Prostate gland (tissue), 2 donors: ENCODE measurements at regions not wholly inside any gene's neighbourhood (a gene's known extent, or its start where the extent isn't known, plus 50 kb on each side); places are given as distances from the start of the nearest gene placed in this dataset.

ENCODE experiments used
- DNase-seq: peaks from one replicate; pipeline ENCODE4 v3.0.0-alpha.2; 2019; ENCODE audit warnings: low spot score
- H3K27ac ChIP-seq, 2 donors: fragments of 200-600 bp; sonication (generic); 2 replicates each; pipeline ENCODE4 v1.5.1; 2017 to 2019
- H3K27me3 ChIP-seq: fragments of 200-600 bp; sonication (generic); replicated peaks from 2 replicates; pipeline ENCODE4 v1.5.1; 2019; ENCODE audit not compliant: insufficient read depth
- H3K36me3 ChIP-seq, 2 donors: fragments of 200-600 bp; sonication (generic); 1 replicate in 1 of 2; 2 replicates in 1 of 2; pipeline versions ENCODE4 v1.5.1 to v1.8.1; 2017 to 2019
- H3K4me1 ChIP-seq: fragments of 200-600 bp; sonication (generic); replicated peaks from 2 replicates; pipeline ENCODE4 v1.5.1; 2019
- H3K4me3 ChIP-seq, 2 donors: fragments of 200-600 bp; sonication (generic); 2 replicates each; pipeline ENCODE4 v1.5.1; 2017 to 2019
- H3K9me3 ChIP-seq: fragments of 200-600 bp; sonication (generic); 2 replicates; pipeline ENCODE4 v1.5.1; 2017
- CTCF ChIP-seq, 4 experiments: fragments of 200-600 bp in 2 of 4; fragments of 450-650 bp in 2 of 4; sonication (generic) in 2 of 4; IDR thresholded peaks; 1 replicate in 3 of 4; 2 replicates in 1 of 4; pipeline ENCODE4 v1.5.1; 2016 to 2019; ENCODE audit warnings: antibody characterized with exemption in 4 of 4, mild to moderate bottlenecking in 2 of 4, moderate library complexity in 2 of 4
- POLR2A ChIP-seq: fragments of 450-650 bp; IDR thresholded peaks from one replicate; pipeline ENCODE4 v1.6.1; 2016; ENCODE audit warnings: antibody characterized with exemption, mild to moderate bottlenecking
- POLR2AphosphoS5 ChIP-seq: sonication (generic); formaldehyde crosslinking; IDR thresholded peaks from one replicate; pipeline ENCODE4 v1.6.1; 2017; ENCODE audit warnings: antibody characterized with exemption
- WGBS: methylation state at CpG from one replicate; pipeline ENCODE4 v1.1.5; 2018; 5-methylcytosine and 5-hydroxymethylcytosine counted together
- intact Hi-C: fragments of 100-400 bp; cut with DNase I; formaldehyde crosslinking; loops from one replicate; pipeline ENCODE4 v1.14.2; 2022

- no peak for DNase-seq
- no peaks in the 10 kb centered on the region for H3K4me1 ChIP-seq
- no peaks in the 10 kb centered on the region for H3K36me3 ChIP-seq
- H3K27ac ChIP-seq = no peak overlapping the region
- intact Hi-C loops = no loop called here
- no peaks in the 10 kb centered on the region for H3K27me3 ChIP-seq
- no peak overlapping the region for H3K4me3 ChIP-seq
- no peak for TF ChIP-seq POLR2AphosphoS5
- TF ChIP-seq POLR2A = no peak
- TF ChIP-seq CTCF (IDR thresholded peaks at IDR 0.05) = no peak
- no peaks in the 10 kb centered on the region for H3K9me3 ChIP-seq
Observed at GRCh38 chr5:39505363-39505762, 80.6 kb upstream of the DAB2 start.

GRCh38 chr5:39503155-39503554 is 78.4 kb upstream of the DAB2 start:
- no peak for TF ChIP-seq POLR2AphosphoS5
- no peak for TF ChIP-seq CTCF (IDR thresholded peaks at IDR 0.05)
- TF ChIP-seq POLR2A = no peak
- 52% methylated on average over 1 of the region's 1 CpG for WGBS
- no peaks in the 10 kb centered on the region for H3K4me1 ChIP-seq
- no peaks in the 10 kb centered on the region for H3K36me3 ChIP-seq
- no peak for DNase-seq
- H3K9me3 ChIP-seq = no peaks in the 10 kb centered on the region
- intact Hi-C loops = no loop called here
- no peak overlapping the region for H3K27ac ChIP-seq
- H3K4me3 ChIP-seq = no peak overlapping the region
- no peaks in the 10 kb centered on the region for H3K27me3 ChIP-seq

GRCh38 chr5:39502704-39503103 is 77.9 kb upstream of the DAB2 start:
- no peaks in the 10 kb centered on the region for H3K36me3 ChIP-seq
- no peak overlapping the region for H3K4me3 ChIP-seq
- WGBS = 91% methylated on average over 6 of the region's 6 CpGs
- no peaks in the 10 kb centered on the region for H3K4me1 ChIP-seq
- H3K9me3 ChIP-seq = no peaks in the 10 kb centered on the region
- TF ChIP-seq CTCF (IDR thresholded peaks at IDR 0.05) (no peak), POLR2A (no peak), POLR2AphosphoS5 (no peak)
- no peak for DNase-seq
- no peaks in the 10 kb centered on the region for H3K27me3 ChIP-seq
- intact Hi-C loops = no loop called here
- H3K27ac ChIP-seq = no peak overlapping the region

- Histone ChIP-seq H3K4me3 (no peak overlapping the region), H3K27me3 (no peaks in the 10 kb centered on the region), H3K36me3 (no peaks in the 10 kb centered on the region), H3K27ac (no peak overlapping the region), H3K4me1 (no peaks in the 10 kb centered on the region), H3K9me3 (no peaks in the 10 kb centered on the region)
- no peak for DNase-seq
- 70% methylated on average over 5 of the region's 5 CpGs for WGBS
- no peak for TF ChIP-seq POLR2AphosphoS5
- TF ChIP-seq POLR2A = no peak
- no peak for TF ChIP-seq CTCF (IDR thresholded peaks at IDR 0.05)
- intact Hi-C loops = no loop called here
Observed at GRCh38 chr5:39501397-39501796, 76.6 kb upstream of the DAB2 start.

GRCh38 chr5:39500551-39501175 is 75.9 kb upstream of the DAB2 start:
- 67% methylated on average over 2 of the region's 2 CpGs for WGBS

More at GRCh38 chr5:39500551-39501175, 75.9 kb upstream of the DAB2 start:
- no peaks in the 10 kb centered on the region for H3K9me3 ChIP-seq
- intact Hi-C loops = no loop called here
- no peaks in the 10 kb centered on the region for H3K4me1 ChIP-seq
- H3K27me3 ChIP-seq = no peaks in the 10 kb centered on the region
- TF ChIP-seq POLR2A = no peak
- TF ChIP-seq CTCF (IDR thresholded peaks at IDR 0.05) = no peak
- TF ChIP-seq POLR2AphosphoS5 = no peak
- H3K27ac ChIP-seq = no peak overlapping the region
- no peaks in the 10 kb centered on the region for H3K36me3 ChIP-seq
- no peak overlapping the region for H3K4me3 ChIP-seq
- no peak for DNase-seq
